ENCODE measurements at regions not wholly inside any gene's neighbourhood (a gene's known extent, or its start where the extent isn't known, plus 50 kb on each side); places are given as distances from the start of the nearest gene placed in this dataset.
A peak's percentile ranks its signal among the peaks of the same experiment; 100 is the strongest.

DNA sequence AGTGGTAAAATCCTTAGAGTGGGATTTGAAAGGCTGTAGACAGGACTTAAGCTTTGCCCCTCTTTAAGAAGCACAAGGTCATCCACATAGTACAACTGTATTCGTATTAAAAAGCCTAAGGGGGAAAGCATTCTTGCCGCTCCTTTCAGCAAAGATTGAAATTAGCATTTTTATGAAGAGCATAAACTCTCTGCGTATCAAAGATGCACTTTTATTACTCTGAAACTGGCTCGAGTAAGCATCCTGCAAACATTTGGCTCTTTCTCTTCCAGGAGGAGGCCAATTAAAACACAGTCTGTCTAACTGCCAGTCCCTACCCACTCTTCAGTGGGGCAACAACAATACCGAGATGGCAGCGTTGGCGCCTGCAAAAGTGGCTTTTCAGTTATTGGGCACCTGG is 192.5 kb upstream of the TPRG1 start:
- TF ChIP-seq, protein P1, sequence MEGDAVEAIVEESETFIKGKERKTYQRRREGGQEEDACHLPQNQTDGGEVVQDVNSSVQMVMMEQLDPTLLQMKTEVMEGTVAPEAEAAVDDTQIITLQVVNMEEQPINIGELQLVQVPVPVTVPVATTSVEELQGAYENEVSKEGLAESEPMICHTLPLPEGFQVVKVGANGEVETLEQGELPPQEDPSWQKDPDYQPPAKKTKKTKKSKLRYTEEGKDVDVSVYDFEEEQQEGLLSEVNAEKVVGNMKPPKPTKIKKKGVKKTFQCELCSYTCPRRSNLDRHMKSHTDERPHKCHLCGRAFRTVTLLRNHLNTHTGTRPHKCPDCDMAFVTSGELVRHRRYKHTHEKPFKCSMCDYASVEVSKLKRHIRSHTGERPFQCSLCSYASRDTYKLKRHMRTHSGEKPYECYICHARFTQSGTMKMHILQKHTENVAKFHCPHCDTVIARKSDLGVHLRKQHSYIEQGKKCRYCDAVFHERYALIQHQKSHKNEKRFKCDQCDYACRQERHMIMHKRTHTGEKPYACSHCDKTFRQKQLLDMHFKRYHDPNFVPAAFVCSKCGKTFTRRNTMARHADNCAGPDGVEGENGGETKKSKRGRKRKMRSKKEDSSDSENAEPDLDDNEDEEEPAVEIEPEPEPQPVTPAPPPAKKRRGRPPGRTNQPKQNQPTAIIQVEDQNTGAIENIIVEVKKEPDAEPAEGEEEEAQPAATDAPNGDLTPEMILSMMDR (IDR thresholded peaks at IDR 0.05; ENCODE audit: low read depth, low read length), result no peak
- H3K4me3 ChIP-seq (replicated peaks in 1 of 2; ENCODE audit: low read depth in 2 of 2, low read length in 2 of 2), result no peak overlapping the region
- DNase-seq (ENCODE audit: low read depth in 2 of 2), result no peak

DNA sequence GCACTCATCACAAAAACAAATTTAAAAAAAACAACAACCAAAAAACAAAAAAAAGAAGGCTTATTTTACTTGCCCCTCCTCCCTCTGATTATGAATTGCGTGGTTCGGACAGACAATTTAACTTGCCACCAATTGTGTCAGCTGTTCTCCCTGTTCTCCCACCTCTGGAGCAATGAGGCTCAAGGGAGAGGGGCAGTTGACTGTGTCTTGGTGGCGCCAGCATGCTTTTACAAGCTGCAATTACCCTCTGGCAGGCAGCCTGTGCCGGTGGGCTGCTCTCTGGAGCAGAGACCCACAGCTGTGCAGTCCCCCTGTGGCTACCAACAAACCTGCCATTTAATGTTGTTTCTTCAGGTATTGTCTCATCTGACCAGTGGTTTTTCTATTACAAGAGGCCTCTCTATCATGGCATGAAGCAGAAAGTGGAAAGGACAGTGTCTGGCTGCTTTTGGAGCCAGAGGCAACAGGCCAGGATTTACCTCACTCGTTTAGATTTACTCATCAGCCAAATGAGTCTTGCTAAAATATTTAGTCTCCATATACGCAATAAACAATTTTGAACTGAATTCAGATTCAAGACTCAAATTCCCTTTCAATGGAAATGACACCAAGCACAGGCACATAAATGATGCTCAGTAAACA is 192.0 kb upstream of the TPRG1 start:
- H3K4me3 ChIP-seq (replicated peaks in 1 of 2; ENCODE audit: low read depth in 2 of 2, low read length in 2 of 2), result no peak overlapping the region
- DNase-seq (ENCODE audit: low read depth in 2 of 2), result no peak
- TF ChIP-seq, protein P1 (IDR thresholded peaks at IDR 0.05; ENCODE audit: low read depth, low read length), result no peak

DNA sequence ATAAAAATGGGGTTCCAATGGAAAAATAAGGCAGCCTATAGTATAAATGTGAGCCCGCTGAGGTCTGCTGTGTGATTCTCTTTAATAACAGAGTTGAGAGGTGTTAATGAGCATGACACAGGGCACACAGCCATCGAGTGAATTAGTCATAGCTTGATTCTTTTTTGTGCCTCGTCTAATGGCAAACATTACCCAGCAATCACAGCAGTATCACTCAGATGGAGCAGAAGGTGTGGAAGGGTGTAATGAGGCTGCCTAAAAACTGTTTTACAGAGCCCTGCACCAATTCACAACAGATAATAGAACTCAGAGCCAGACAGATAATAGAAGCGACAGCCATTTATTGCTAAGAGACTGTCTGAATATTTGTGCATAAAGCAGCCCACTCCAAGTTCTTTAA is 178.6 kb upstream of the TPRG1 start:
- TF ChIP-seq, protein P1 (IDR thresholded peaks at IDR 0.05; ENCODE audit: low read depth, low read length), result no peak
- no peak for DNase-seq (ENCODE audit: low read depth in 2 of 2)

DNA sequence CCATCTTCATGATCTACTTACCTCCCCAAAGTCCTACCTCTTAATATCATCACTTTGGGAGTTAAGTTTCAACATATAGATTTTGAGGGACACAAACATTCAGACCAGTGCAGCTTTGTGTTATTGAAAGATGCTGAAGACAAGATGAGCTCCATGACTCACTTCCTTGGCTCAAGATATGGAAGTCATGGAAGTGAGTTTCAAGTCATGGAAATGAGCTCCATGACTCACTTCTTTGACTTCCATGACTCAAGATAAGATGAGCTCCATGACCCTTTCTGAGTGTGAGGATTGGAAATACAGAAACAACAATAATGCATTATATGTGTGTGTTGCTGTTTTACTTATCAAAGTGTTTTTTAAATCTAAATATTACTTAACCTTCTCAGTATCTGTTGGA is 170.2 kb upstream of the TPRG1 start:
- H3K4me3 ChIP-seq (replicated peaks in 1 of 2; ENCODE audit: low read depth in 2 of 2, low read length in 2 of 2), result no peak overlapping the region
- peak; percentile 48 to 85 for DNase-seq (ENCODE audit: low read depth in 2 of 2)
- TF ChIP-seq, protein P1 (IDR thresholded peaks at IDR 0.05; ENCODE audit: low read depth, low read length), result no peak

More for the DNA sequence above, 178.6 kb upstream of the TPRG1 start:
- no peak overlapping the region for H3K4me3 ChIP-seq (replicated peaks in 1 of 2; ENCODE audit: low read depth in 2 of 2, low read length in 2 of 2)

DNA sequence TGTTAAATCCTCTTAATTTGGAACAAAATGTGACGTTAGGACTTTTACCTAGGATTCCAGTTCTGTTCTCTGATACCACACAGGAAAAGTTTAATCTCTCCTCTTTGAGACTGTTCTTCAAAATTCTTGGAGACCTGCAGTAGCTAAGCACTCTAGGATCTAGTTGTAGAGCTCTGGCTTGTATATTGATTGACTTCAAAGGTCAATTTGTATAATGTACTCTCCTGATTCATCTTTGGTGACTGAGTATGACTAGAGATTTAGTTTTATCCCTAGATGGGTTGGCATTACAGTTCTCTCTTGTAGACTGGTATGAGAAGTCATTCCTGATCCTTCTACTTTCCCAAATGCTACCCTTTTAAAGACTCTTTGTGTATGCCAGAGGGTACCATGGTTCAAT is 168.4 kb upstream of the TPRG1 start:
- H3K4me3 ChIP-seq (replicated peaks in 1 of 2; ENCODE audit: low read depth in 2 of 2, low read length in 2 of 2), result no peak overlapping the region
- TF ChIP-seq, protein P1 (IDR thresholded peaks at IDR 0.05; ENCODE audit: low read depth, low read length), result no peak
- no peak for DNase-seq (ENCODE audit: low read depth in 2 of 2)

DNA sequence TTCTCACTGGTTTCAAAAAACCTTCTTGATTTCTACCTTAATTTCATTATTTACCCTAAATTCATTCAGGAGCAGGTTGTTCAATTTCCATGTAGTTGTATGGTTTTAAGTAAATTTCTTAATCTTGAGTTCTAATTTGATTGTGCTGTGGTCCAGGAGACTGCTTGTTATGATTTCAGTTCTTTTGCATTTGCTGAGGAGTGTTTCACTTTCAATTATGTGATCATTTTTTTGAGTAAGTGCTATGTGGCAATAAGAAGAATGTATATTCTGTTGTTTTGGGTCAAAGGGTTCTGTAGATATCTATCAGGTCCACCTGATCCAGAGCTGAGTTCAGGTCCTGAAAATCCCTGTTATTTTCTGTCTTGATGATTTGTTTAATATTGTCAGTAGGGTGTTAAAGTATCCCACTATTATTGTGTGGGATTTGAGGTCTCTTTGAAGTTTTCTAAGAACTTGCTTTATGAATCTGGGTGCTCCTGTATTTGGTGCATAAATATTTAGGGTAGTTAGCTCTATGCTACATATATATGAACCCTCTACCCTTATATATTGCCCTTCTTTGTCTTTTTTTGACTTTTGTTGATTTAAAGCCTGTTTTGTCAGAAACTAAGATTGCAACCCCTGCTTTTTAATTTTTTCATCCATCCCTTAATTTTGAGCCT is 158.4 kb upstream of the TPRG1 start:
- no peak overlapping the region for H3K4me3 ChIP-seq (replicated peaks in 1 of 2; ENCODE audit: low read depth in 2 of 2, low read length in 2 of 2)
- DNase-seq (ENCODE audit: low read depth in 2 of 2), result no peak
- TF ChIP-seq, protein P1 (IDR thresholded peaks at IDR 0.05; ENCODE audit: low read depth, low read length), result no peak

Data from cardiac fibroblast (primary cell).